ENCODE measurements at regions not wholly inside any gene's neighbourhood (a gene's known extent, or its start where the extent isn't known, plus 50 kb on each side); places are given as distances from the start of the nearest gene placed in this dataset.

- peak in 4 of 7 experiments; percentile 6 to 27 (median 8) for TF ChIP-seq CTCF (IDR thresholded peaks at IDR 0.05)
- no peak for TF ChIP-seq POLR2A (IDR thresholded peaks at IDR 0.05)
Observed at GRCh38 chr5:110865400-110866094, 126.7 kb downstream of the SLC25A46 start.
